Uterus (tissue), 2 donors: ENCODE measurements at regions not wholly inside any gene's neighbourhood (a gene's known extent, or its start where the extent isn't known, plus 50 kb on each side); places are given as distances from the start of the nearest gene placed in this dataset.

Source experiments
- POLR2A ChIP-seq, 2 donors: fragments of 450-650 bp; IDR thresholded peaks; one replicate each; pipeline ENCODE4 v1.6.1; 2016; ENCODE audit warnings: antibody characterized with exemption in 2 of 2, mild to moderate bottlenecking in 1 of 2, moderate library complexity in 1 of 2
- TF ChIP-seq, protein P1 (sequence below), 4 experiments: fragments of 200-600 bp in 2 of 4; fragments of 450-650 bp in 2 of 4; sonication (generic) in 2 of 4; IDR thresholded peaks; one replicate each; pipeline ENCODE4 v1.5.1; 2016 to 2019; ENCODE audit warnings: antibody characterized with exemption in 4 of 4, mild to moderate bottlenecking in 2 of 4, moderate library complexity in 1 of 4

DNA sequence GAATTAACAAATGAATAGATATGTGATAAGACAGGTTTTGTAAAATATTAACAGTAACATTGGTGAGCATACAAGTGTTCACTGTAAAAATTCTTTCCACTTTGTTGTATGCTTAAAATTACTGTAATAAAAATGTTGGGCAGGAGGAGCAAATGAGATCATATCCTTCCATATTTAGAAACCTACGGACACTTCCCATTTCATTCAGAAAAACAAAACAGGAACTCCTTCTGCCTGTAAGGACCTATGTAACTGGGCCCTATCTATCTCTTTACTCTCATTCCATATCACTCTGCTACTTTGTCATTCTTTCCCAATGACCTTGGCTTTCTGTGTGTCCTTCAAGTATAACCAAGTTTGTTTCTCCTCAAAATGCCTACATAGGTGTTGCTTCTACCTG, 53.7 kb upstream of the SLC39A8 start:
- no peak for TF ChIP-seq POLR2A (IDR thresholded peaks at IDR 0.05)
- TF ChIP-seq, protein P1, sequence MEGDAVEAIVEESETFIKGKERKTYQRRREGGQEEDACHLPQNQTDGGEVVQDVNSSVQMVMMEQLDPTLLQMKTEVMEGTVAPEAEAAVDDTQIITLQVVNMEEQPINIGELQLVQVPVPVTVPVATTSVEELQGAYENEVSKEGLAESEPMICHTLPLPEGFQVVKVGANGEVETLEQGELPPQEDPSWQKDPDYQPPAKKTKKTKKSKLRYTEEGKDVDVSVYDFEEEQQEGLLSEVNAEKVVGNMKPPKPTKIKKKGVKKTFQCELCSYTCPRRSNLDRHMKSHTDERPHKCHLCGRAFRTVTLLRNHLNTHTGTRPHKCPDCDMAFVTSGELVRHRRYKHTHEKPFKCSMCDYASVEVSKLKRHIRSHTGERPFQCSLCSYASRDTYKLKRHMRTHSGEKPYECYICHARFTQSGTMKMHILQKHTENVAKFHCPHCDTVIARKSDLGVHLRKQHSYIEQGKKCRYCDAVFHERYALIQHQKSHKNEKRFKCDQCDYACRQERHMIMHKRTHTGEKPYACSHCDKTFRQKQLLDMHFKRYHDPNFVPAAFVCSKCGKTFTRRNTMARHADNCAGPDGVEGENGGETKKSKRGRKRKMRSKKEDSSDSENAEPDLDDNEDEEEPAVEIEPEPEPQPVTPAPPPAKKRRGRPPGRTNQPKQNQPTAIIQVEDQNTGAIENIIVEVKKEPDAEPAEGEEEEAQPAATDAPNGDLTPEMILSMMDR (IDR thresholded peaks at IDR 0.05): no peak
